H1 (cell line): ENCODE measurements at regions not wholly inside any gene's neighbourhood (a gene's known extent, or its start where the extent isn't known, plus 50 kb on each side); places are given as distances from the start of the nearest gene placed in this dataset.

Source experiments
- CHD7 ChIP-seq: fragments of 300-600 bp; sonication (generic); IDR thresholded peaks from 2 replicates; pipeline ENCODE4 v1.7.1; 2012; ENCODE audit warnings: low read length, moderate library complexity, mild to moderate bottlenecking, inconsistent platforms; ENCODE audit not compliant: insufficient replicate concordance
- CTBP2 ChIP-seq: IDR thresholded peaks from 2 replicates; pipeline ENCODE4 v1.7.0; 2011; ENCODE audit warnings: borderline replicate concordance, mild to moderate bottlenecking, moderate library complexity, mixed read lengths, low read length; ENCODE audit not compliant: insufficient read depth, insufficient read length
- CTCF ChIP-seq, 3 experiments: IDR thresholded peaks; 1 replicate in 2 of 3; 2 replicates in 1 of 3; pipeline versions ENCODE4 v1.5.1 to v1.6.1; 2011; ENCODE audit warnings: low read length in 3 of 3, mild to moderate bottlenecking in 3 of 3, inconsistent platforms in 2 of 3, low read depth in 1 of 3, moderate library complexity in 1 of 3; ENCODE audit not compliant: insufficient read depth in 1 of 3; ENCODE audit errors: control extremely low read depth in 1 of 3
- RAD21 ChIP-seq, 2 experiments: IDR thresholded peaks in 1 of 2; conservative IDR thresholded peaks in 1 of 2; 2 replicates each; pipeline ENCODE4 v1.6.1; 2011; ENCODE audit warnings: low read depth in 2 of 2, low read length in 2 of 2, improper control_type of control experiment in 1 of 2, inconsistent platforms in 1 of 2, mild to moderate bottlenecking in 1 of 2, moderate library complexity in 1 of 2
- SP1 ChIP-seq: IDR thresholded peaks from 2 replicates; pipeline ENCODE4 v1.6.1; 2011; ENCODE audit warnings: low read depth, low read length
- SUZ12 ChIP-seq: fragments of 200-600 bp; sonication (generic); IDR thresholded peaks from 2 replicates; pipeline ENCODE4 v1.6.1; 2012; ENCODE audit warnings: mild to moderate bottlenecking, inconsistent platforms, low read length, moderate library complexity, mixed read lengths

- TF ChIP-seq CHD7 (no peak), CTBP2 (no peak), SUZ12 (no peak), SP1 (no peak), RAD21 (IDR thresholded peaks at IDR 0.05 in 1 of 2, conservative IDR thresholded peaks at IDR 0.05 in 1 of 2; ENCODE audit: low read depth in 2 of 2, low read length in 2 of 2) (no peak), CTCF (IDR thresholded peaks at IDR 0.05; ENCODE audit: control extremely low read depth in 1 of 3, insufficient read depth in 1 of 3, low read depth in 1 of 3, low read length in 3 of 3) (no peak)
Observed at GRCh38 chr5:38165435-38165834, 92.9 kb upstream of the EGFLAM start (continued).
